GM23338 (cell line): ENCODE measurements at regions not wholly inside any gene's neighbourhood (a gene's known extent, or its start where the extent isn't known, plus 50 kb on each side); places are given as distances from the start of the nearest gene placed in this dataset.

Experiments used
- ATAC-seq: fragments of 200-7000 bp; cut with Tn5 transposase; 3 replicates; pipeline ENCODE4 v1.9.1; 2020
- DNase-seq: peaks from one replicate; pipeline ENCODE4 v3.0.0-alpha.2; 2015; ENCODE audit warnings: low spot score
- H2AFZ ChIP-seq: fragments of 200-600 bp; sonication (generic); 2 replicates; pipeline ENCODE4 v1.8.0; 2016; ENCODE audit warnings: antibody characterized with exemption, mild to moderate bottlenecking, moderate library complexity
- H3F3A ChIP-seq: fragments of 200-600 bp; sonication (generic); replicated peaks from 2 replicates; pipeline ENCODE4 v1.8.0; 2017; ENCODE audit warnings: antibody characterized with exemption, mixed run types, low read depth
- H3K27ac ChIP-seq: fragments of 200-600 bp; sonication (generic); 2 replicates; pipeline ENCODE4 v1.6.1; 2016; ENCODE audit warnings: low read depth
- H3K27me3 ChIP-seq: fragments of 200-600 bp; sonication (generic); 2 replicates; pipeline ENCODE4 v1.8.0; 2016; ENCODE audit warnings: mild to moderate bottlenecking, mixed run types, moderate library complexity; ENCODE audit not compliant: insufficient read depth
- H3K36me3 ChIP-seq: fragments of 200-600 bp; sonication (generic); 2 replicates; pipeline ENCODE4 v1.8.0; 2016; ENCODE audit warnings: mild to moderate bottlenecking; ENCODE audit not compliant: insufficient read depth
- H3K4me1 ChIP-seq: fragments of 200-600 bp; sonication (generic); 2 replicates; pipeline ENCODE4 v1.8.0; 2016; ENCODE audit warnings: mild to moderate bottlenecking, moderate library complexity; ENCODE audit not compliant: insufficient read depth
- H3K4me2 ChIP-seq: fragments of 200-600 bp; sonication (generic); 2 replicates; pipeline ENCODE4 v1.7.1; 2017; ENCODE audit warnings: mixed run types
- H3K4me3 ChIP-seq: fragments of 200-600 bp; sonication (generic); 2 replicates; pipeline ENCODE4 v1.6.1; 2016; ENCODE audit warnings: mixed run types
- H3K79me2 ChIP-seq: fragments of 200-600 bp; sonication (generic); replicated peaks from 2 replicates; pipeline ENCODE4 v1.8.0; 2017; ENCODE audit warnings: mild to moderate bottlenecking; ENCODE audit not compliant: insufficient read depth
- H3K9me2 ChIP-seq: fragments of 200-600 bp; sonication (generic); 2 replicates; pipeline ENCODE4 v1.8.0; 2017; ENCODE audit not compliant: insufficient read depth
- H4K20me1 ChIP-seq: fragments of 200-600 bp; sonication (generic); replicated peaks from 2 replicates; pipeline ENCODE4 v1.8.0; 2017; ENCODE audit warnings: mild to moderate bottlenecking; ENCODE audit not compliant: insufficient read depth
- H3K27ac Mint-ChIP-seq: 2 replicates; pipeline ENCODE4 v1.8.0; 2020; ENCODE audit warnings: inconsistent platforms, mild to moderate bottlenecking, moderate library complexity, mixed read lengths
- H3K27me3 Mint-ChIP-seq: 3 replicates; pipeline ENCODE4 v1.8.0; 2022; ENCODE audit warnings: low read depth, mild to moderate bottlenecking, moderate library complexity, mixed read lengths, inconsistent platforms; ENCODE audit not compliant: insufficient read depth, poor library complexity
- H3K36me3 Mint-ChIP-seq: 3 replicates; pipeline ENCODE4 v1.8.0; 2021; ENCODE audit warnings: low read depth, mild to moderate bottlenecking, inconsistent platforms, moderate library complexity, mixed read lengths
- H3K4me1 Mint-ChIP-seq: 3 replicates; pipeline ENCODE4 v1.8.0; 2020; ENCODE audit warnings: mild to moderate bottlenecking, inconsistent platforms, mixed read lengths
- H3K4me3 Mint-ChIP-seq: 3 replicates; pipeline ENCODE4 v1.8.0; 2021; ENCODE audit warnings: moderate library complexity, mild to moderate bottlenecking, inconsistent platforms, mixed read lengths
- H3K9me3 Mint-ChIP-seq: 3 replicates; pipeline ENCODE4 v1.8.0; 2020; ENCODE audit warnings: moderate library complexity, mild to moderate bottlenecking, inconsistent platforms, mixed read lengths
- EZH2 ChIP-seq: fragments of 200-600 bp; sonication (generic); IDR thresholded peaks from one replicate; pipeline ENCODE4 v1.8.0; 2017; ENCODE audit warnings: antibody characterized with exemption, mild to moderate bottlenecking, low read depth; ENCODE audit not compliant: unreplicated experiment
- EZH2phosphoT487 ChIP-seq: fragments of 200-600 bp; sonication (generic); IDR thresholded peaks from one replicate; pipeline ENCODE4 v1.8.1; 2018; ENCODE audit warnings: antibody characterized with exemption; ENCODE audit not compliant: unreplicated experiment
- JUNB ChIP-seq: IDR thresholded peaks from one replicate; pipeline ENCODE4 v1.6.1; 2016; ENCODE audit warnings: antibody characterized with exemption; ENCODE audit not compliant: unreplicated experiment
- NANOG ChIP-seq: IDR thresholded peaks from 2 replicates; pipeline ENCODE4 v1.6.1; 2016; ENCODE audit warnings: antibody characterized with exemption, borderline replicate concordance
- POLR2AphosphoS5 ChIP-seq: IDR thresholded peaks from 2 replicates; pipeline ENCODE4 v1.6.1; 2016; ENCODE audit warnings: antibody characterized with exemption, low read depth
- STAT1 ChIP-seq: IDR thresholded peaks from one replicate; pipeline ENCODE4 v1.6.1; 2016; ENCODE audit warnings: antibody characterized with exemption; ENCODE audit not compliant: unreplicated experiment
- ZNF114 ChIP-seq: fragments of 250-450 bp; sonication (Bioruptor Pico); IDR thresholded peaks from 2 replicates; pipeline ENCODE4 v1.5.0; 2020; ENCODE audit warnings: mild to moderate bottlenecking, moderate library complexity
- TF ChIP-seq, protein P1 (sequence below): fragments of 250-450 bp; sonication (Bioruptor Pico); IDR thresholded peaks from 2 replicates; pipeline ENCODE4 v1.5.0; 2020; ENCODE audit warnings: mild to moderate bottlenecking, moderate library complexity
- TF ChIP-seq, protein P2 (sequence below), 2 experiments: fragments of 200-600 bp in 1 of 2; sonication (generic) in 1 of 2; conservative IDR thresholded peaks; 2 replicates each; pipeline versions ENCODE4 v1.5.1 to v1.6.1; 2016 to 2017; ENCODE audit warnings: antibody characterized with exemption in 2 of 2, low read depth in 2 of 2, mild to moderate bottlenecking in 2 of 2, moderate library complexity in 1 of 2
- TF ChIP-seq, protein P3 (sequence below): IDR thresholded peaks from 2 replicates; pipeline ENCODE4 v1.6.1; 2016; ENCODE audit warnings: antibody characterized with exemption

DNA sequence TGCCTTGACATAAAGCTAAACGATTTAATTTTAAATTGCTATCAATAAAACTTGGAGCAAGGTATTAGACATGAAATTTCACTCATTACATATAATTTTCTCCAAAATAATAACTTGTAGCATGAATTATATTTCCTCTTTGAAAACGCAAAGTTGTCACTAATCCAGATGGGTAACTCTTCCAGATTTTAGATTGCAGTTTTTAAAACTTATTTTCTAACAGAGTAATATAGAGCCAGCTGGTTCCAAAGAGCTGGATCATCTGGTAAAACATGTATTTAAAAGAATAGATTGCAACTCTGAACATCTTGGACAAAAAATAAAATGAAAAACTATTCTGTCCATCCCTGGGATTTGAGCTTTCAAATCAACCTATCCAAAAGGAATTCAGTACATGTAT lies 238.2 kb upstream of the INTU start (continued):
- TF ChIP-seq, protein P1, sequence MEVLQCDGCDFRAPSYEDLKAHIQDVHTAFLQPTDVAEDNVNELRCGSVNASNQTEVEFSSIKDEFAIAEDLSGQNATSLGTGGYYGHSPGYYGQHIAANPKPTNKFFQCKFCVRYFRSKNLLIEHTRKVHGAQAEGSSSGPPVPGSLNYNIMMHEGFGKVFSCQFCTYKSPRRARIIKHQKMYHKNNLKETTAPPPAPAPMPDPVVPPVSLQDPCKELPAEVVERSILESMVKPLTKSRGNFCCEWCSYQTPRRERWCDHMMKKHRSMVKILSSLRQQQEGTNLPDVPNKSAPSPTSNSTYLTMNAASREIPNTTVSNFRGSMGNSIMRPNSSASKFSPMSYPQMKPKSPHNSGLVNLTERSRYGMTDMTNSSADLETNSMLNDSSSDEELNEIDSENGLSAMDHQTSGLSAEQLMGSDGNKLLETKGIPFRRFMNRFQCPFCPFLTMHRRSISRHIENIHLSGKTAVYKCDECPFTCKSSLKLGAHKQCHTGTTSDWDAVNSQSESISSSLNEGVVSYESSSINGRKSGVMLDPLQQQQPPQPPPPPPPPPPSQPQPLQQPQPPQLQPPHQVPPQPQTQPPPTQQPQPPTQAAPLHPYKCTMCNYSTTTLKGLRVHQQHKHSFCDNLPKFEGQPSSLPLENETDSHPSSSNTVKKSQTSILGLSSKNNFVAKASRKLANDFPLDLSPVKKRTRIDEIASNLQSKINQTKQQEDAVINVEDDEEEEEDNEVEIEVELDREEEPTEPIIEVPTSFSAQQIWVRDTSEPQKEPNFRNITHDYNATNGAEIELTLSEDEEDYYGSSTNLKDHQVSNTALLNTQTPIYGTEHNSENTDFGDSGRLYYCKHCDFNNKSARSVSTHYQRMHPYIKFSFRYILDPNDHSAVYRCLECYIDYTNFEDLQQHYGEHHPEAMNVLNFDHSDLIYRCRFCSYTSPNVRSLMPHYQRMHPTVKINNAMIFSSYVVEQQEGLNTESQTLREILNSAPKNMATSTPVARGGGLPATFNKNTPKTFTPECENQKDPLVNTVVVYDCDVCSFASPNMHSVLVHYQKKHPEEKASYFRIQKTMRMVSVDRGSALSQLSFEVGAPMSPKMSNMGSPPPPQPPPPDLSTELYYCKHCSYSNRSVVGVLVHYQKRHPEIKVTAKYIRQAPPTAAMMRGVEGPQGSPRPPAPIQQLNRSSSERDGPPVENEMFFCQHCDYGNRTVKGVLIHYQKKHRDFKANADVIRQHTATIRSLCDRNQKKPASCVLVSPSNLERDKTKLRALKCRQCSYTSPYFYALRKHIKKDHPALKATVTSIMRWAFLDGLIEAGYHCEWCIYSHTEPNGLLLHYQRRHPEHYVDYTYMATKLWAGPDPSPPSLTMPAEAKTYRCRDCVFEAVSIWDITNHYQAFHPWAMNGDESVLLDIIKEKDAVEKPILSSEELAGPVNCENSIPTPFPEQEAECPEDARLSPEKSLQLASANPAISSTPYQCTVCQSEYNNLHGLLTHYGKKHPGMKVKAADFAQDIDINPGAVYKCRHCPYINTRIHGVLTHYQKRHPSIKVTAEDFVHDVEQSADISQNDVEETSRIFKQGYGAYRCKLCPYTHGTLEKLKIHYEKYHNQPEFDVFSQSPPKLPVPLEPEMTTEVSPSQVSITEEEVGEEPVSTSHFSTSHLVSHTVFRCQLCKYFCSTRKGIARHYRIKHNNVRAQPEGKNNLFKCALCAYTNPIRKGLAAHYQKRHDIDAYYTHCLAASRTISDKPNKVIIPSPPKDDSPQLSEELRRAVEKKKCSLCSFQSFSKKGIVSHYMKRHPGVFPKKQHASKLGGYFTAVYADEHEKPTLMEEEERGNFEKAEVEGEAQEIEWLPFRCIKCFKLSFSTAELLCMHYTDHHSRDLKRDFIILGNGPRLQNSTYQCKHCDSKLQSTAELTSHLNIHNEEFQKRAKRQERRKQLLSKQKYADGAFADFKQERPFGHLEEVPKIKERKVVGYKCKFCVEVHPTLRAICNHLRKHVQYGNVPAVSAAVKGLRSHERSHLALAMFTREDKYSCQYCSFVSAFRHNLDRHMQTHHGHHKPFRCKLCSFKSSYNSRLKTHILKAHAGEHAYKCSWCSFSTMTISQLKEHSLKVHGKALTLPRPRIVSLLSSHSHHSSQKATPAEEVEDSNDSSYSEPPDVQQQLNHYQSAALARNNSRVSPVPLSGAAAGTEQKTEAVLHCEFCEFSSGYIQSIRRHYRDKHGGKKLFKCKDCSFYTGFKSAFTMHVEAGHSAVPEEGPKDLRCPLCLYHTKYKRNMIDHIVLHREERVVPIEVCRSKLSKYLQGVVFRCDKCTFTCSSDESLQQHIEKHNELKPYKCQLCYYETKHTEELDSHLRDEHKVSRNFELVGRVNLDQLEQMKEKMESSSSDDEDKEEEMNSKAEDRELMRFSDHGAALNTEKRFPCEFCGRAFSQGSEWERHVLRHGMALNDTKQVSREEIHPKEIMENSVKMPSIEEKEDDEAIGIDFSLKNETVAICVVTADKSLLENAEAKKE (CRISPR knock-in tag) = no peak
- TF ChIP-seq, protein P2, sequence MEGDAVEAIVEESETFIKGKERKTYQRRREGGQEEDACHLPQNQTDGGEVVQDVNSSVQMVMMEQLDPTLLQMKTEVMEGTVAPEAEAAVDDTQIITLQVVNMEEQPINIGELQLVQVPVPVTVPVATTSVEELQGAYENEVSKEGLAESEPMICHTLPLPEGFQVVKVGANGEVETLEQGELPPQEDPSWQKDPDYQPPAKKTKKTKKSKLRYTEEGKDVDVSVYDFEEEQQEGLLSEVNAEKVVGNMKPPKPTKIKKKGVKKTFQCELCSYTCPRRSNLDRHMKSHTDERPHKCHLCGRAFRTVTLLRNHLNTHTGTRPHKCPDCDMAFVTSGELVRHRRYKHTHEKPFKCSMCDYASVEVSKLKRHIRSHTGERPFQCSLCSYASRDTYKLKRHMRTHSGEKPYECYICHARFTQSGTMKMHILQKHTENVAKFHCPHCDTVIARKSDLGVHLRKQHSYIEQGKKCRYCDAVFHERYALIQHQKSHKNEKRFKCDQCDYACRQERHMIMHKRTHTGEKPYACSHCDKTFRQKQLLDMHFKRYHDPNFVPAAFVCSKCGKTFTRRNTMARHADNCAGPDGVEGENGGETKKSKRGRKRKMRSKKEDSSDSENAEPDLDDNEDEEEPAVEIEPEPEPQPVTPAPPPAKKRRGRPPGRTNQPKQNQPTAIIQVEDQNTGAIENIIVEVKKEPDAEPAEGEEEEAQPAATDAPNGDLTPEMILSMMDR (conservative IDR thresholded peaks at IDR 0.05; ENCODE audit: low read depth in 2 of 2) = no peak
- no peak for TF ChIP-seq EZH2
- no peak for TF ChIP-seq STAT1
- no peak for TF ChIP-seq NANOG

DNA sequence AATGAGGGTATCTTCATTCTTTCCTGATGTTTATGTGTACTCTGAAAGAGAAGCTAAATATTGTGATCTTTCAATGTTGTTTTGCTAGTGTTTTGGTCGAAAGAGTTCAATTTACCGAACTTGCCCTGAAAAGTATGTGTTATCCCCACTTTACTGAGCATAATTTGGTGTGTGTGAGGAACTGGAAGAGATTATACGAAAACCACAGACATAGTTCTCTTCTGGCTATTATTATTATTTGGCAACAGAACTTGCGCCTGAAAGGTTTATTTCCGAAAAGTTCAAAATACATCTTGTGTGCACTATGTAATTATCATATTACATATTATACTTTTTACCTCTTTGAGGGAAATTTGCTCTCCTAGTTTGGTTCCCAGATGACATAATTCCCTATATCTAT lies 232.5 kb upstream of the INTU start:
- Mint-ChIP-seq H3K27ac (no peak overlapping the region), H3K4me3 (no peak overlapping the region), H3K9me3 (peaks cover 6% of the 10 kb centered on the region), H3K36me3 (peaks cover 6% of the 10 kb centered on the region; the same call in 1 of the 3 replicates), H3K4me1 (0 out of 3 replicates have a peak, but pooled peaks cover 6% of the 10 kb centered on the region), H3K27me3 (no peaks in the 10 kb centered on the region)
- H3K36me3 ChIP-seq = no peaks in the 10 kb centered on the region
- TF ChIP-seq EZH2 (no peak), ZNF114 (CRISPR knock-in tag) (no peak), EZH2phosphoT487 (no peak), POLR2AphosphoS5 (no peak), JUNB (no peak)
- TF ChIP-seq, protein P3, sequence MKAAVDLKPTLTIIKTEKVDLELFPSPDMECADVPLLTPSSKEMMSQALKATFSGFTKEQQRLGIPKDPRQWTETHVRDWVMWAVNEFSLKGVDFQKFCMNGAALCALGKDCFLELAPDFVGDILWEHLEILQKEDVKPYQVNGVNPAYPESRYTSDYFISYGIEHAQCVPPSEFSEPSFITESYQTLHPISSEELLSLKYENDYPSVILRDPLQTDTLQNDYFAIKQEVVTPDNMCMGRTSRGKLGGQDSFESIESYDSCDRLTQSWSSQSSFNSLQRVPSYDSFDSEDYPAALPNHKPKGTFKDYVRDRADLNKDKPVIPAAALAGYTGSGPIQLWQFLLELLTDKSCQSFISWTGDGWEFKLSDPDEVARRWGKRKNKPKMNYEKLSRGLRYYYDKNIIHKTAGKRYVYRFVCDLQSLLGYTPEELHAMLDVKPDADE = no peak
- H3K79me2 ChIP-seq = no peaks in the 10 kb centered on the region
- no peak for ATAC-seq
- no peaks in the 10 kb centered on the region for H3F3A ChIP-seq
- no peak overlapping the region for H3K4me3 ChIP-seq
- DNase-seq = no peak
- H4K20me1 ChIP-seq = no peaks in the 10 kb centered on the region
- H3K4me2 ChIP-seq = no peak overlapping the region
- H3K27ac ChIP-seq = no peak overlapping the region
- H3K4me1 ChIP-seq = no peaks in the 10 kb centered on the region
- H2AFZ ChIP-seq = no peak overlapping the region
- no peaks in the 10 kb centered on the region for H3K27me3 ChIP-seq
- H3K9me2 ChIP-seq = no peaks in the 10 kb centered on the region
